IPS DF 6.9 (cell line): ENCODE measurements at regions not wholly inside any gene's neighbourhood (a gene's known extent, or its start where the extent isn't known, plus 50 kb on each side); places are given as distances from the start of the nearest gene placed in this dataset.

Source experiments
- DNase-seq: peaks from one replicate; pipeline ENCODE4 v3.0.0-alpha.2; 2013; ENCODE audit warnings: low read depth, low spot score
- H3K27ac ChIP-seq: one replicate; pipeline ENCODE4 v1.5.1; 2013; ENCODE audit warnings: low read length, control low read depth
- H3K27me3 ChIP-seq: 2 replicates; pipeline ENCODE4 v1.6.1; 2013; ENCODE audit warnings: mild to moderate bottlenecking, low read length; ENCODE audit not compliant: control insufficient read depth, insufficient read depth
- H3K36me3 ChIP-seq: 2 replicates; pipeline ENCODE4 v1.6.1; 2013; ENCODE audit warnings: low read length; ENCODE audit not compliant: control insufficient read depth, insufficient read depth
- H3K4me1 ChIP-seq: 2 replicates; pipeline ENCODE4 v1.6.1; 2013; ENCODE audit warnings: low read length; ENCODE audit not compliant: control insufficient read depth, insufficient read depth
- H3K4me3 ChIP-seq: 2 replicates; pipeline ENCODE4 v1.5.1; 2013; ENCODE audit warnings: mild to moderate bottlenecking, low read length
- H3K9me3 ChIP-seq: 2 replicates; pipeline ENCODE4 v1.6.1; 2013; ENCODE audit warnings: low read length, inconsistent platforms; ENCODE audit not compliant: control insufficient read depth, insufficient read depth
- WGBS: extraction: QIAGEN DNeasy Blood & Tissue Kit; methylation state at CpG from one replicate; pipeline ENCODE4 v1.1.7; 2013; ENCODE audit warnings: mixed read lengths, missing lambda C conversion rate; ENCODE audit not compliant: insufficient read length, insufficient coverage; 5-methylcytosine and 5-hydroxymethylcytosine counted together

- no peak for DNase-seq
- Histone ChIP-seq H3K4me1 (no peaks in the 10 kb centered on the region; the same call in 1 of the 2 replicates), H3K27me3 (no peaks in the 10 kb centered on the region), H3K4me3 (no peak overlapping the region), H3K27ac (no peak overlapping the region), H3K36me3 (no peaks in the 10 kb centered on the region), H3K9me3 (peaks cover 2% of the 10 kb centered on the region; the same call in 1 of the 2 replicates)
- WGBS, result 100% methylated on average over 1 of the region's 5 CpGs
Observed at GRCh38 chr13:110965038-110965754, 50.3 kb upstream of the ANKRD10 start.
